Right kidney (tissue), 1 donor: ENCODE measurements at regions not wholly inside any gene's neighbourhood (a gene's known extent, or its start where the extent isn't known, plus 50 kb on each side); places are given as distances from the start of the nearest gene placed in this dataset.
A peak's percentile ranks its signal among the peaks of the same experiment; 100 is the strongest.
"Not testable (repeated sequence)": the region's sequence is repeated elsewhere in the genome, so short reads cannot be mapped to it uniquely, and the experiment has no call there.

Source experiments
- DNase-seq: peaks from one replicate; pipeline ENCODE4 v3.0.0-alpha.2; 2016

GRCh38 chr5:99586878-99587277, 658.1 kb upstream of the CHD1 start:
- no peak for DNase-seq

GRCh38 chr5:99581204-99581603, 652.4 kb upstream of the CHD1 start:
- not testable (repeated sequence) for DNase-seq

DNA sequence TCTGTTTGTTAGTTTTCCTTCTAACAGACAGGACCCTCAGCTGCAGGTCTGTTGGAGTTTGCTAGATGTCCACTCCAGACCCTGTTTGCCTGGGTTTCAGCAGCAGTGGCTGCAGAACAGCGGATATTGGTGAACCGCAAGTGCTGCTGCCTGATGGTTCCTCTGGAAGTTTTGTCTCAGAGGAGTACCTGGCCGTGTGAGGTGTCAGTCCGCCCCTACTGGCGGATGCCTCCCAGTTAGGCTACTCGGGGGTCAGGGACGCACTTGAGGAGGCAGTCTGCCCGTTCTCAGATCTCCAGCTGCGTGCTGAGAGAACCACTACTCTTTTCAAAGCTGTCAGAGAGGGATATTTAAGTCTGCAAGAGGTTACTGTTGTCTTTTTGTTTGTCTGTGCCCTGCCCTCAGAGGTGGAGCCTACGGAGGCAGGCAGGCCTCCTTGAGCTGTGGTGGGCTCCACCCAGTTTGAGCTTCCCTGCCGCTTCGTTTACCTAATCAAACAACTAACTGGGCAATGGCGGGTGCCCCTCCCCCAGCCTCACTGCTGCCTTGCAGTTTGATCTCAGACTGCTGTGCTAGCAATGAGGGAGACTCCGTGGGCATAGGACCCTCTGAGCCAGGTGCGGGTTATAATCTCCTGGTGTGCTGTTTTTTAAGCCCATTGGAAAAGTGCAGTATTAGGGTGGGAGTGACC, 634.3 kb upstream of the CHD1 start:
- DNase-seq, result not testable (repeated sequence)

GRCh38 chr5:99553211-99553810, 624.5 kb upstream of the CHD1 start:
- no peak for DNase-seq

DNA sequence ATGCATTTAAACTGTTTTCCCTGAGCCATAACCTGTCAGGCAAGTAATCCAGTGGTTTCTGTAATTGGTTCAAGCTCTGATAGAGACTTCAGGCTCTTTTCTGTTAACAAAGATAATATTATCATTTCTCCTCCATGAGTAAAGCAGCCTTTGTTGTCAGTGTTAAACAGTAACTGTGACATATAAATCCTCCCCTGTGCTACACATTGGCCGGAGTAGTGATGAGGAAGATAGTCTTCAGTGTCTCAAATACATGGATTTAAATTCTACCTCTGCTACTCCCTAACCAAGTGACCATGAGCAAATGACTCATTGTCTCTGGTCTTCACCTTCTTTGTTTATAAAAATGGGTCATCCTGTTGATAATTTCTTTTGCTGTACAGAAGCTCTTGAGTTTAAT, 615.5 kb upstream of the CHD1 start:
- DNase-seq, result no peak

DNA sequence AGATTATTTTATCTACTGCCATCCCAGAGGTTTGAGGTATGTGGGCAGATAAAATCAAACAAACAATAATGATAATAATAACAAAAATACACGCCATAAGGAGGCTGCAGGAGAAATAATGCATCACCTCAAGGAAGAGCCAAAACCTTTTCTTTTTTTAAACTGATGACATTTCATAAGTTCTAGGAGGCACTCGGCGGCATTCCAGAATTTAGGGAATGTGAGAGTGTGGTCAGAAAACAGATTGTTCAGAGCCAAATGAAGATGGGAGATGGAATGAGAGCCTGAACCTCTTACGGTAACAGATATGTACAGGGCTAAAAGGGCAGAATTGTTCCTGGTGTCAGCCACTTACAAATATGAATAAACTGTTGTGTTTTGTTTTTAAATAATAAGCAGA, 615.0 kb upstream of the CHD1 start:
- no peak for DNase-seq

GRCh38 chr5:99534241-99534640, 605.4 kb upstream of the CHD1 start:
- DNase-seq, result not testable (repeated sequence)

- not testable (repeated sequence) for DNase-seq
Observed at GRCh38 chr5:99521666-99522065, 592.9 kb upstream of the CHD1 start.

DNA sequence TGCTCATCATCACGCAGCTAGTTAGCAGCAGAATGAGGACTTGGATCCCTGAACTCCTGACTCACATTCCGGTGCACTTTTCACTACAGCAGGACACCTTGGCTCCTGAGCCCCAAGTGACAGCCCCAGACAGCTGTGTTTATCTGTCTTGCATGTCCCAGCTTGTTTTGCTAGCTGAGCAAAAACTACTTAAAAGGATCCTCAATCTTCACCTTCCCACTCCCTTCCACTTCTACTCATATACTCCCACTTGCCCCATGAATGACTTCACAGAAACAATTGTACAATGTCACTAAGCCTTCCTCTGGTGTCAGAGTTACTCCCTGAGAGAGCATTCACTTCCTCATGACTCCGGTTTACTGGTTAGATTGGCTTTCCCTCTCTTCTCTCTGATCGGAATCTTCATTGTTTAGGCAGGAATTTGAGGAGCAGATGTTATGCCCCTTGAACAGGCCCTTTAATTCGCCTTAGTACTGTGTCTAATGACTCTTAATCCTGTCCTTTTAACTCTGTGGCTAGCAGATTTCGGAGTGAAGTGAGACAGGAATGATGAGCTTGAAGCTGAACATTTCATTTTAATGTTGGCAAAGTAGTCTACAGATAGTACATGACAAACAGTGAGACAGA, 587.2 kb upstream of the CHD1 start:
- peak; percentile 4 for DNase-seq

DNA sequence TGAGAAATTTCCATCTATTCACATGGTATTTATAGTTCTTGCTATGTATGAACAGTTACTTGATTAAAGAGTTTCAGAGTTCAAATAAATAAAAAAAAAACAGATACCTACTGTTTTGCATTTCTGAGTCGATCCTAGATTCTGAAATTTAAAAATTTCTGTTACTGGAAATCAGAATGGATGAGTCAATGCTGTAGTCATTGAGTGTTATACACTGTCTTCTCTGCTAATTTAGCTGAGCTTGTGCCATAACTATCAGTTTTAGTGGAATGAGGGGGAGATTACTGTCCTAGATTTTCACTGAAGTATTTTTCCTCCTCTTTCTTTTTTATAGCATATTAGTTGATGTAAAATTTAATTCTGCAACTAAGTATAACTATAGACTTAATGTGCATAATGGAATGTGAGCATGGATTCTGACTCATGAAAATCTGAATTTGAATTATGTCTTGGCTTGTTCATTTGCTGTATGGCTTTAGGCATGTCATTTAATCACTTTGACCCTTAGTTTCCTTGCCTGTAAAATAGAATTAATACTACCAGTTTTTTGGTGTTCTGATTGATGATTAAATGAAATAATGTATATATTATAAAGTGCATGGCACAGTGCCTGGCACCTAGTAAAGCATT, 581.5 kb upstream of the CHD1 start:
- not testable (repeated sequence) for DNase-seq

DNA sequence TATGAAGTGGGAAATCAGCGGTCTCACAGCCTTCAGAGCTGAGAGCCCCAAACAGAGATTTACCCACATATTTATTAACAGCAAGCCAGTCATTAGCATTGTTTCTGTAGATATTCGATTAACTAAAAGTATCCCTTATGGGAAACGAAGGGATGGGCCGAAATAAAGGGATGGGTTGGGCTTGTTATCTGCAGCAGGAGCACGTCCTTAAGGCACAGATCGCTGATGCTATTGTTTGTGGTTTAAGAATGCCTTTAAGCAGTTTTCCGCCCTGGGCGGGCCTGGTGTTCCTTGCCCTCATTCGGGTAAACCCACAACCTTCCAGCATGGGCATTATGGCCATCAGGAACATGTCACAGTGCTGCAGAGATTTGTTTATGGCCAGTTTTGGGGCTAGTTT, 580.3 kb upstream of the CHD1 start:
- DNase-seq, result not testable (repeated sequence)

GRCh38 chr5:99495456-99495855, 566.6 kb upstream of the CHD1 start:
- DNase-seq, result not testable (repeated sequence)

DNA sequence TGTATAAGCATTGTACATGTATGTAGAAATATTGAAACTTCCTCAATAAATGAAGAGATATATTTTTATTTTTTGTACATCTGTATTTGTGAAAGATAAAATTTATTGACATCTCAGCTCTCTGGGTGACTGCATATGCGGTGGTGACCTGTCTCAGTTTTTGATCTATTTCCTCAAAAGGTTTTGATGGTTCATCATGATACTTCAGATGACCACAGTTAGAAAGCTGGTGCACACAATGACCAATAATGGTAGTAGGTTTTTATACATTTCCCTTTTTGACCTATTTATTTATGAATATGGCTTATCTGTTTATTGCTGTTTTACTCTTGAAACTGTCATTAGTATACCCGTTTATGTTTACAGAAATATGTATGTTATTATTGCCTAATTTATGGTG, 549.6 kb upstream of the CHD1 start:
- DNase-seq, result not testable (repeated sequence)

GRCh38 chr5:99473328-99473727, 544.5 kb upstream of the CHD1 start:
- DNase-seq, result not testable (repeated sequence)

DNA sequence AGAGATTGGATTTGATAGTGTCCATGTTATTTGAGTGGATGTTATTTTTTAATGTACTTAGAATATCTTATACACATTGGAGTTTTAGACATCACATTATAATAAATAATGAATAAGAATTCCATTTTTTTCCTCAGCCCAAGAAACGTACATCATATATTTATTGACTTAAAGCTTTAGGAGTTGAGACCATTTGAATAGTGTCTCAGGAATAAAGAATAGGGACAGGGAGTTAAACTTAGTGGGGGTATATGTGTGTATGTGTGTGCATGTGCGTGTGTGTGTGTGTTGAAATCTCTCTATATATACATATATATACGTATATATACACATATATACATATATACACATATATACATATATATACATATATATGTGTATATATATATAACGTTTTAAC, 542.9 kb upstream of the CHD1 start:
- DNase-seq, result not testable (repeated sequence)

DNA sequence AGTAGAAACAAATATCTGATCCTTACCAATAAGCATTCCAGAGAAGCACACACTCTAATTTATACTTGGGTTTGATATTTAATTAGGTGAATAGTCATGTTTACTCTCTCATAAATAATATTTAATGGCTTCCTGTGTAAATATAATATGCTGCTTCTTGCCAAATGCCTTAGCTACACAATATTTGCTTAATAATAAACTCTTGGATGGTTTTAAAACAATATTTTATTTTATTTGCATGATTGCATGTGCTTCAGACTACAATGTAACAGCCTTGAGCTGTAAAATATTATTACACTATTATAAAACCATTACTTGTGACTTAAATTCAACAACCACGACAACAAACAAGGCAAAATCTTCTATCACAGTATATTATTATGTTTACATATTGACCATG, 542.4 kb upstream of the CHD1 start:
- DNase-seq, result not testable (repeated sequence)

GRCh38 chr5:99470636-99471035, 541.8 kb upstream of the CHD1 start:
- not testable (repeated sequence) for DNase-seq

DNA sequence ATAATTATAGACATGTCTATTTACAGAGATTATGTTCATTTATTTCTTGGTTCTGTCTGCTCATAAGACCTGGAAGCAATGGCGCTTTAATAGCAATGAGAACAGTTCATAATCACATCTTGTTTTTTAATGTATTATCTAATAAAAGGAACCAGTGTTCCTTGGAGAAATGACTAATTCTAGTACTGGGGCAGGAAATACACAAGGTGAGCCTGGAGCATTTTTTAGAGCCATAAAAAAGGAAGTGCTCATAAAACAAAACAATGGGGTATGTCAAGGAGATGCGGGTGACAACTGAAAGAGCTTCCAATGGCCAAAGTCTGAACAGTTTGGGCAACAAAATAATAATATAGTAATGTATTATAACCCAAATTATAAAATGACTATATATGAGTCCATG, 531.9 kb upstream of the CHD1 start:
- DNase-seq, result no peak

GRCh38 chr5:99453196-99453595, 524.4 kb upstream of the CHD1 start:
- no peak for DNase-seq

DNA sequence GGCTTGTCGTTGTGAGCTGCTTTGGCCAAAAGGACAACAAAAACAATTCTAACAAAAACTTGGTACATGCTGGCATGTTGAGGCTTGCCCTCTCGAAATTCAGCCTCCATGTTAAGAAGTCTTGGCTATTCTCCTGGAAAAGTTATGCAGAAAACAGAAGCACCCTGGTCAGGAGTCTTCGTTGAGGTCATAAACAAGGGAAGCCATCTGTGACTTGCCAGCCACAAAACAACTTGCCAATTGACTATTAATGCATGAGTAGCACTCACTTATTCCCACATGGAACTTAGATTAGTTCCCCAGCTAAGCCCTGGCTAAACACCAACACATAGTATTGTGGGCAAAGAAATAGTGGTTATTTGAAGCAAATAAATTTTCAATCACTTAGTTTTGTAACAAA, 521.0 kb upstream of the CHD1 start:
- no peak for DNase-seq

GRCh38 chr5:99445805-99446204, 517.0 kb upstream of the CHD1 start:
- DNase-seq, result no peak

GRCh38 chr5:99441235-99441634, 512.4 kb upstream of the CHD1 start:
- no peak for DNase-seq

DNA sequence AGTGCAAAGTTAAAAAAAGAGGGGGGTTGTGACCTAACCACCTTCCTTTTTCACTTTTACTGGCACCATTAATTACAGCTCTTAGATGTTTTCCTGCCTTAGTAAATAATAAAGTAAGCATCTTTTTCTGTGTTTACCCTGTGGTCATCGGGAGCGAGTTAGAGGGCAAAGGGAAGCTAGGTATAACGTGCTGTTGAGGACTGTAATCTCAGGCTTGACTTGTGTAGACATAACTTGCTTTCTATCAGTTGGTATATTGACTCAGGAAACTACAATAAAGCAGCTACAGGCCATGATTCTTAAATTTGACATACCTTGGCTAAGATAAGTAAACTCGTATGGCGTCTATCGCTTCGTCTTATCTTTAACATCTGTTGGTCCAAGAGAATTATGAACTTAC, 509.8 kb upstream of the CHD1 start:
- DNase-seq, result no peak
